ENCODE measurements at regions not wholly inside any gene's neighbourhood (a gene's known extent, or its start where the extent isn't known, plus 50 kb on each side); places are given as distances from the start of the nearest gene placed in this dataset.

- no peak for DNase-seq (ENCODE audit: low spot score)
These were observed 210.1 kb downstream of the CDH9 start for GRCh38 chr5:26828294-26828693.

GRCh38 chr5:26813235-26813634 is 225.2 kb downstream of the CDH9 start:
- DNase-seq (ENCODE audit: low spot score): no peak

GRCh38 chr5:26812714-26813113 is 225.7 kb downstream of the CDH9 start:
- DNase-seq (ENCODE audit: low spot score): no peak

GRCh38 chr5:26807231-26808199 is 230.9 kb downstream of the CDH9 start:
- no peak for DNase-seq (ENCODE audit: low spot score)

GRCh38 chr5:26805076-26805475 is 233.3 kb downstream of the CDH9 start:
- no peak for DNase-seq (ENCODE audit: low spot score)

- DNase-seq (ENCODE audit: low spot score): no peak
These were observed 235.4 kb downstream of the CDH9 start for GRCh38 chr5:26802944-26803343.

GRCh38 chr5:26791433-26791832 is 247.0 kb downstream of the CDH9 start:
- DNase-seq (ENCODE audit: low spot score): no peak

GRCh38 chr5:26791021-26791420 is 247.4 kb downstream of the CDH9 start:
- DNase-seq (ENCODE audit: low spot score): no peak

GRCh38 chr5:26763215-26763614 is 275.2 kb downstream of the CDH9 start:
- DNase-seq (ENCODE audit: low spot score): no peak

GRCh38 chr5:26761446-26761845 is 276.9 kb downstream of the CDH9 start:
- no peak for DNase-seq (ENCODE audit: low spot score)

GRCh38 chr5:26761045-26761444 is 277.3 kb downstream of the CDH9 start:
- no peak for DNase-seq (ENCODE audit: low spot score)

GRCh38 chr5:26757941-26758340 is 280.4 kb downstream of the CDH9 start:
- DNase-seq (ENCODE audit: low spot score): no peak

GRCh38 chr5:26749829-26750228 is 288.6 kb downstream of the CDH9 start:
- DNase-seq (ENCODE audit: low spot score): no peak

GRCh38 chr5:26740182-26740581 is 298.2 kb downstream of the CDH9 start:
- no peak for DNase-seq (ENCODE audit: low spot score)

GRCh38 chr5:26737348-26738265 is 300.8 kb downstream of the CDH9 start:
- DNase-seq (ENCODE audit: low spot score): no peak

GRCh38 chr5:26727916-26728315 is 310.5 kb downstream of the CDH9 start:
- no peak for DNase-seq (ENCODE audit: low spot score)

- no peak for DNase-seq (ENCODE audit: low spot score)
These were observed 318.6 kb downstream of the CDH9 start for GRCh38 chr5:26719803-26720202.

- no peak for DNase-seq (ENCODE audit: low spot score)
These were observed 337.5 kb downstream of the CDH9 start for GRCh38 chr5:26700759-26701384.

- no peak for DNase-seq (ENCODE audit: low spot score)
These were observed 345.4 kb downstream of the CDH9 start for GRCh38 chr5:26692952-26693351.

GRCh38 chr5:26691486-26691885 is 346.9 kb downstream of the CDH9 start:
- no peak for DNase-seq (ENCODE audit: low spot score)

- no peak for DNase-seq (ENCODE audit: low spot score)
These were observed 347.9 kb downstream of the CDH9 start for GRCh38 chr5:26690511-26690910.

- no peak for DNase-seq (ENCODE audit: low spot score)
These were observed 356.5 kb downstream of the CDH9 start for GRCh38 chr5:26681861-26682260.
